ENCODE measurements at regions not wholly inside any gene's neighbourhood (a gene's known extent, or its start where the extent isn't known, plus 50 kb on each side); places are given as distances from the start of the nearest gene placed in this dataset.

DNA sequence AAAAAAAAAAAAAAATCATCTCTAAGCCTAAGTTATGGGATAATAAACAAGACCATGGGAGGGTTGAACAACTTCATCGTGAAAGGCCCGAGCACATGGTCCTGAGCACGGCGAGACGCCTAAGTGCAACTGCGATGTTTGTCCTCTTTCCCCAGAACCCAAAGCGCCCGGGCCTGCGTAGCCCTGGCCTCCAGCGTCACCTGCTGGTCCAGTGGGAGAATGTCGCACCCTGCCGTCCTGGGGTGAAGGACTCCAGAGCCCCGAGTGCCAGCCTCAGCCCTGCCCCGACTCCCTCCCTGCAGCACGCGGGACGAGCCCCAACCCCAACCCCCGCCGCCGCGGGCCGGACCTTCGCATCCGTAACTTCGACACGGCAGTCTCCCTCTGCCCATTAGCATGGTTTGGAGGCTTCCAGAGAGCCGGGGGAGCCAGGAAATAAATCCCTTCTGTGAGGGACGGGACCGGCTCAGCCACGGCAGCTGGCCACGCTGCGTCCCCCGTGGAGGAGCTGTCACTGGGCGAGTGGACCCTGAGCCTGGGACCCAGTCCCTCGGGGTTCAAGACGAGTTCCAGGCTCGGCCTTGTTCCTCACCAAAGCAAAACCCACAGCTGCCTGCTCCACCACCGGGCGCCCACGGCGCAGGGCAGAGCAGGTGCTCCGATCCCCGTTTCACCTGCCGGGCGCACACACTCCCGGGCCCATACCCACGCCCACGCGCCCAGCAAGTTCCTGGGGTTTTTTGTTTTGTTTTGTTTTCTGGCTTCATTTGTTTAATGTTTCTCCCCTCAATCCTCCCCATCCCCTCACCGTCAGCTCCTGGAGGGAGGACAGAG lies 132.5 kb upstream of the HAND1 start (continued):
- peak; percentile 75 for TF ChIP-seq KDM2A (CRISPR knock-in tag; IDR thresholded peaks at IDR 0.05; ENCODE audit: borderline replicate concordance, low read depth)
- TF ChIP-seq, protein P1, sequence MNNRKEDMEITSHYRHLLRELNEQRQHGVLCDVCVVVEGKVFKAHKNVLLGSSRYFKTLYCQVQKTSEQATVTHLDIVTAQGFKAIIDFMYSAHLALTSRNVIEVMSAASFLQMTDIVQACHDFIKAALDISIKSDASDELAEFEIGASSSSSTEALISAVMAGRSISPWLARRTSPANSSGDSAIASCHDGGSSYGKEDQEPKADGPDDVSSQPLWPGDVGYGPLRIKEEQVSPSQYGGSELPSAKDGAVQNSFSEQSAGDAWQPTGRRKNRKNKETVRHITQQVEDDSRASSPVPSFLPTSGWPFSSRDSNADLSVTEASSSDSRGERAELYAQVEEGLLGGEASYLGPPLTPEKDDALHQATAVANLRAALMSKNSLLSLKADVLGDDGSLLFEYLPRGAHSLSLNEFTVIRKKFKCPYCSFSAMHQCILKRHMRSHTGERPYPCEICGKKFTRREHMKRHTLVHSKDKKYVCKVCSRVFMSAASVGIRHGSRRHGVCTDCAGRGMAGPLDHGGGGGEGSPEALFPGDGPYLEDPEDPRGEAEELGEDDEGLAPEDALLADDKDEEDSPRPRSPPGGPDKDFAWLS (CRISPR knock-in tag; IDR thresholded peaks at IDR 0.05; ENCODE audit: borderline replicate concordance): no peak
- no peak for TF ChIP-seq PAX8 (CRISPR knock-in tag; IDR thresholded peaks at IDR 0.05; ENCODE audit: borderline replicate concordance)
- no peak; the same call in 1 of the 2 replicates for TF ChIP-seq ZFX (CRISPR knock-in tag; IDR thresholded peaks at IDR 0.05; ENCODE audit: low read depth)
- no peak for TF ChIP-seq FOXA1 (IDR thresholded peaks at IDR 0.05)
- TF ChIP-seq FOXA1 (CRISPR knock-in tag; IDR thresholded peaks at IDR 0.05): 0 out of 2 replicates have a peak, but pooled peaks have one; percentile 21
- TF ChIP-seq ZNF484 (CRISPR knock-in tag; IDR thresholded peaks at IDR 0.05; ENCODE audit: borderline replicate concordance, low read depth): no peak
- TF ChIP-seq MEIS2 (CRISPR knock-in tag; IDR thresholded peaks at IDR 0.05): no peak
- no peak for TF ChIP-seq TRAFD1 (CRISPR knock-in tag; IDR thresholded peaks at IDR 0.05; ENCODE audit: borderline replicate concordance)
- no peak for TF ChIP-seq BRD4 (CRISPR knock-in tag; IDR thresholded peaks at IDR 0.05)
- TF ChIP-seq, protein P2, sequence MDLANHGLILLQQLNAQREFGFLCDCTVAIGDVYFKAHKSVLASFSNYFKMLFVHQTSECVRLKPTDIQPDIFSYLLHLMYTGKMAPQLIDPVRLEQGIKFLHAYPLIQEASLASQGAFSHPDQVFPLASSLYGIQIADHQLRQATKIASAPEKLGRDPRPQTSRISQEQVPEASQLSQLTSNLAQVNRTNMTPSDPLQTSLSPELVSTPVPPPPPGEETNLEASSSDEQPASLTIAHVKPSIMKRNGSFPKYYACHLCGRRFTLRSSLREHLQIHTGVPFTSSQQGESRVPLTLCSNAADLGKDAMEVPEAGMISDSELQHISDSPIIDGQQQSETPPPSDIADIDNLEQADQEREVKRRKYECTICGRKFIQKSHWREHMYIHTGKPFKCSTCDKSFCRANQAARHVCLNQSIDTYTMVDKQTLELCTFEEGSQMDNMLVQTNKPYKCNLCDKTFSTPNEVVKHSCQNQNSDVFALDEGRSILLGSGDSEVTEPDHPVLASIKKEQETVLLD (CRISPR knock-in tag; IDR thresholded peaks at IDR 0.05; ENCODE audit: low read depth): no peak
- TF ChIP-seq RNF219 (CRISPR knock-in tag; IDR thresholded peaks at IDR 0.05): no peak
- no peak for TF ChIP-seq ZNF10 (CRISPR knock-in tag; IDR thresholded peaks at IDR 0.05; ENCODE audit: borderline replicate concordance, low read depth)
- TF ChIP-seq, protein P3, sequence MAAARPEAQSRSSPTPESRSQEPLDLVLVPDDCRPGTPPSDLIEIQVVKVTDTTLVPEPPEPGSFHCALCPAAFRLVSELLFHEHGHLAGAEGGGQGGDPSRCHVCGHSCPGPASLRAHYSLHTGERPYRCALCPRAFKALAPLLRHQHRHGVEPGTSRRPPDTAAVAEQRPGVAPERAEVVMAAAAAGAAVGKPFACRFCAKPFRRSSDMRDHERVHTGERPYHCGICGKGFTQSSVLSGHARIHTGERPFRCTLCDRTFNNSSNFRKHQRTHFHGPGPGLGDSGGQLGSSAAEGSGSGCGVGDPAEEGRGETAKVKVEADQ (CRISPR knock-in tag; IDR thresholded peaks at IDR 0.05; ENCODE audit: borderline replicate concordance): no peak
- TF ChIP-seq FOSL2 (CRISPR knock-in tag; IDR thresholded peaks at IDR 0.05): 0 out of 2 replicates have a peak, but pooled peaks have one; percentile 20
- TF ChIP-seq CERS6 (CRISPR knock-in tag; IDR thresholded peaks at IDR 0.05): no peak
